Activated CD8-positive, alpha-beta memory T cell treated with anti-CD3 and anti-CD28 coated beads, Interleukin-2, amount 50 U/mL, for 1 hour (primary cell): ENCODE measurements at regions not wholly inside any gene's neighbourhood (a gene's known extent, or its start where the extent isn't known, plus 50 kb on each side); places are given as distances from the start of the nearest gene placed in this dataset.

Experiments used
- DNase-seq: peaks from one replicate; pipeline ENCODE4 v3.0.0-alpha.2; 2020; ENCODE audit errors: extremely low read depth

DNA sequence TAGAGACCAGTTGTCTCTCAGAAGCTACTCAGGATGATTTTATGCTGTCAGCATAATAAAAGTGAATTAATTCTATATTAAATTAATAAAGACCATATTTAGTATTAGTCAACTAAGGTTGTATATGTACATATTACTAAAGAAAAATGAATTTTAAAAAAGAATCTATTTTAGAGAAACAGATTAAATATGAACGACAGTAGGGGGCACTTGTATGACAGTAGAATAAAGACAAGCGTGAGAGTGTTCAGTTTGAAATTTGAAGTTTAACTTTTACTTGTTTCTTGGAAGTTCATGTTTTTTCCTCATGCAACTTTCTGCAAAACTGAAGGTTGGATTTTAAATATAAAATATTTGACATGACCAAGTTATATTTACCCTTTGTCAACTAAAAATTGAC is 67.9 kb upstream of the MACF1 start:
- DNase-seq = no peak

DNA sequence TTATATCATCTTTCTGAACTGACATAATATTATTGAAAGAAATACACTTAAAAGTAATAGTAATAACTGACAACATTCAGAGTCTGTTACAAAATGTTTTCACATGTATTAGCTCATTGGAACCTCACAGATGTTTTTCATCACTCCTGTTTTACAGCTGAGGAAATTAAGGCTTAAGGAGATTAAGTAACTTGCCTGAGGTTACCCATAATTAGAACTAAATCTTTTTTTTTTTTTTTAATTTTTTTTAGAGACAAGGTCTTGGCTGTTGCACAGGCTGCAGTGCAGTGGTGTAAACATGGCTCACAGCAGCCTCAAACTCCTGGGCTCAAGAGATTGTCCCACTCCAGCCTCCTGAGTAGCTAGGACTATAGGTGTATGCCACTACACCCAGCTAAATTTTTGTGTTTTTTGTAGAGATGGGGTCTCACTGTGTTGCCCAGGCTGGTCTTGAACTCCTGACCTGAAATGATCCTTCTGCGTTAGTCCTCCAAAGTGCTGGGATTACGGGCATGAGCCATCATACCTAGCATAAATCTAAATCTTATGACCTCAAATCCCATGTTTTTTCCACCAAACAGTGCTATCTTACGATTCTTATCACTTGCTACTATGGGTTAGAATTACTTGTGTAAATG is 64.7 kb upstream of the MACF1 start:
- no peak for DNase-seq

DNA sequence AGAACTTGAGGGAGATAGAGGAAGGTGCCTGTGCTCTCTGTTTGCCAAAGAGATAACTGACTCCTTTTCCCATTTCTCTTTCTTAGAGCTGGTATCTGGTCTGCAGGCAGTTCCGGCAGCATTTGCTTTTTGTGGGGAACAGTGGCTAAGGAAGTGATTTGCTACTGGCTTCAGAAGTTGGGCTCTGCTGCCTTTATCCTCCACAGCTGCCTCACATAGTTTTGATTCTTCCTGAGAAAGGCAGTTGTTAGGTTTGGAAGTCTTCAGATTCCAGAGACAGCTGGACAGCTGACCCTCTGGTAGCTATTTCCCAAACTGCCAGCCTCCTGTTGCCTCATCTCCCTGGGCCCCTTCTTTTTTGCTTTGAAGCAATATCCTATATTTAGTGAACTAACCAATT is 62.6 kb upstream of the MACF1 start:
- no peak for DNase-seq

DNA sequence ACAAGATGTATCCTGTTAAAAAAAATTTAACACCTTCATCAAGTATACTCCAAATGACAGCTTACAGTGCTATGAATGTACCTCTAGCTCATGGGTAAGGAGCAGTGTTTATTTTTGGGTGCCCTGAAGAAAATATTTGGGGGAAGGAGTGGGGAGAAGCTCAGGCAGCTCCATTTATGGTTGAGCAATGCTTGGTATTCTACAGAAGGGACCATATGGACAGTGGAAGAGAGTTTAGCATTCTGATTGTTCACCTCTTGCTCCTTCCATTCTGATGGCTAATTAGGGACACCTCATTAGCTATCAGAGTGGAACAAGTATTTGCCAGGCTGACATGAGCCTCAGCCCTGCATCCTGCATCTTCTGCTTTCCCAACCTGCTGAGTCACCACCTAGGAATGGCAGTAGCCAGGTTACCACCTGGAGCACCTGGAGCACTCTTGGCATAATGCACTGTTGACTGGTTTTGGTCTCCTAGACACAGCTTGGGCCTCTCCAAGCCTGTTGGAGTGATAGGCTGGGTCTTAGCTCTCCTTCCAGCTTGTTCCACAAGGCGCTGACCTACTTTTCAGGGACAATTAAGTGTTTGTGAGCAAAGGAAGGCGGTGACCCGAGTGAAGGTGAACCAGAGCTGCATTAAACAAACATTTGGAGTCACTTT is 62.0 kb upstream of the MACF1 start:
- no peak for DNase-seq

DNA sequence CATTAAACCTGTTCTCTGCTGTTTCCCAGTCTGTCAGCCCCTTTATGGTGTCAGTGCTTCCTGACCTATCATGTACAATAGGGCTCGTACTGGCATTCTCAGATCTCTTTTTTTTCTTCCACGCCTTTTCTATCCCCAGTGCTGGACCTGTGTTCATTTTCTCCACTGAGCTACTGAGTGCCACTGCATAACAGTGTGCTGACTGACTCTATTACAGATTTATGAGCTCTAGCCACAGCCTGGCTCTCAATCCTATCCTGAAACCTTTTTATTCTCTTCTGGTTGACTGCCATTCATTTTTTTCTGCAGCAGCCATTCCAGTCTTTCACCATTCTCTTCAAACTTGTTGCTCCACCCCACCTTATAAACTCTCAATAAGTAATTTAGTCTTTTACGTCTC is 59.6 kb upstream of the MACF1 start:
- no peak for DNase-seq

DNA sequence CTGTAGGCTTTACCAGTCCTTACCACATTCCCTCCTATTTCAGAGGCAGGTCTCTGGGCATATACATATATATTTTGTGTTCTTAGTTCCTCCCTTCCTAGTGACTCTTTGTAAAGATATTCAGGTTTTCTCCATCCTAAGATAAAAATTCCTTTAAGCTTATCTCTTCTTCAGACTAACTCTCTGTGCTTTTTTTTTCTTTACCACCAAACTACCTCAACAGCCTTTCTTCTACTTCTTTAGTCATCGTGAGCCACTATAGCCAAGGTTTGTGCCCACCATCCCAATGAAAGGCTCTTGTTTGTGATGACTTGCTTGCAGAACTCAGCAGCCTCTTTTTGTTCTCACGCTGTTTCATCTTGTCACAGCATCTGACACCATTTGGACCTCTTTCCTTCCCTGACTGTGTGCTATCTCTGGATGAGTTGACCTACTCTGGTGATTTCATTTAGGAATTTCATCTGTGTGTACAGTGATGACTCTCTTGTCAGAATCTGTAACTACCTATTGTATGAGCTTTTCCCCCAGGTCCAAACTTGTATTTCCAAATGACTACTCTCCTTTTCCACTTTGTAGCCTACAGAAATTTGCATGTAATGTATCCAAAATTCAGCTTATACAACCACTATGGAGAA is 59.0 kb upstream of the MACF1 start:
- no peak for DNase-seq

DNA sequence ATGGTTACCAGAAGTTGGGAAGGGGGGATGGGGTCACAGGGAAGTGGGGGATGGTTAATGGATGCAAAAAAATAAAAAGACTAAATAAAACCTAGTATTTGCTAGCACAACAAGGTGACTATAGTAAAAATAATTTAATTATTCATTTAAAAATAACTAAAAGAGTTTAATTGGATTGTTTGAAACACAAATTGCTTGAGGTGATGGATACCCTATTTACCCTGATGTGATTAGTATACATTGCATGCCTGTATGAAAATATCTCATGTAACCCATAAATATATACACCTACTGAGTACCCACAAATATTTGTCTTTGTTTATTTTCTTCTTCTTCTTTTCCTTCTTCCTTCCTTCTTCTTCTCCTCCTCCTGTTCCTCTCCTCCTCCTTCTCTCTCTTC is 57.8 kb upstream of the MACF1 start:
- DNase-seq = no peak

DNA sequence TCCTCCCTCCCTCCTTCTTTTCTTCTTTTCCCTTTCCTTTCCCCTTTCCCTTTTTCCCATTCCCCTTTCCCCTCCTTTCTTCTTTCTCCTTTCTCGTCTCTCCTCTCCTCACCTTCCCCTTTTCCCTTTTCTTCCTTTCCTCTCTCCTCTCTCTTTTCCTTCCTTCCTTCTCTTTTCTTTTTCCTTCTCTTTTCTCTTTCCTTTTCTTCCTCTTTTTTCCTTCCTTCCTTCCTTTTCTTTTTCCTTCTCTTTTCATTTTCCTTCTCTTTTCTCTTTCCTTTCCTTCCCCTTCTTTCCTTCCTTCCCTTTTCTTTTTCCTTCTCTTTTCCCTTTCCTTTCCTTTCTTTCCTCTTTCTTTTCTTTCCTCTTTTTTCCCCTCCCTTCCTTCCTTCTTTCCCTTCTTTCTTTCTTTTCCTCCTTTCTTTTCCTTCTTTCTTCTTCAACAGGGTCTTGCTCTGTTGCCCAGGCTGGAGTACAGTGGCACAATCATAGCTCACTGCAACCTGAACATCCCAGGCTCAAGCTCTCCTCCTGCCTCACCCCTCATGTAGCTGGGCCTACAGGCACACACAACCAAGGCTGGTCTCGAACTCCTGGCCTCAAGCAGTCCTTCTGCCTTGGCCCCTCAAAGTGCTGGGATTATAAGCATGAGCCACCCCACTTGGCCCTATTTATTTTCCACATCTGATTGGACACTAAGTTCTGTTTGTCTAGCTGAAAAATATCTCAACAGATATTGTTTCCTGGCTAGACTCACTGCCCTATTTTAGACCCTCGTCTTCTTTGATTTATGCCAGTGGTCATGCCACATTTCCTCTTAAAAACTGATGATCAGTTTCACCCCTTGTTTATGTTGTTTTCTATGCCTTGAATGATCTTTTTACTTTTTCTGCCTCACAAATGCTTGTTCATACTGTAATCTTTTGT is 57.1 kb upstream of the MACF1 start:
- DNase-seq = no peak

DNA sequence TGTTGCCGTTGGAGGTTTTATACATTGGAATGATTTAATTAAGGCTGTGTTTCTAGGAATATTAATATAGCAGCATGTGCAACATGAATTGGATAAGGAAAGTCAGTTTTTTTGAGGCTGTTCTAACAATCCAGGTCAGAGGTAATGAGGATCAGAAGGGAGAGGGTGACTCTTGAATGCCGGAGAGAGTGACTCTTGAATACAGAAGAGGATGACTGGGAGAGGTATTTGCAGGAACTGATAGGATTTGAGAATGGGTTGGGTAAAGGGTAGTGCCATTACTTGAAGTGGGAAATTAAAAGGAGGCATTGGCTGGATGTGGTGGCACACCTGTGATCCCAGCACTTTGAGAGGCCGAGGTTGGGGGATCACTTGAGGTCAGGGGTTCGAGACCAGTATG is 55.6 kb upstream of the MACF1 start:
- no peak for DNase-seq

DNA sequence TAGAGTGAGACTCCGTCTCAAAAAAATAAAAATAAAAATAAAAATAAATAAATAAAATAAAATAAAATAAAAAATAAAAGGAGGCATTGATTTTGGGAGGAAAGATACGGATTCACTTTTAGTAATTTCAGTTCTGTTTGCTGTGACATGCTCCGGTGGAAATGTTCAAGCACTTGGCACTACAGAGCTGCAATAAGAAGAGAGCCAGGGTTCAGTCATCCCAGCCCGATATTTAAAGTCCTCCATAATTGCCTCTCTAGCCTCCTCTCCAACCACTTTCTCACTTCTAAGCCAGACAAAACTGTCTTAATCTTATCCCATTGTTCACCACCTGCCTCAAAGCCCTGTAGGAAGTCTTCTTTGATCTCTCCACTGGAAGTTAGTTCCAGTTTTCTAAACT is 55.0 kb upstream of the MACF1 start:
- no peak for DNase-seq

DNA sequence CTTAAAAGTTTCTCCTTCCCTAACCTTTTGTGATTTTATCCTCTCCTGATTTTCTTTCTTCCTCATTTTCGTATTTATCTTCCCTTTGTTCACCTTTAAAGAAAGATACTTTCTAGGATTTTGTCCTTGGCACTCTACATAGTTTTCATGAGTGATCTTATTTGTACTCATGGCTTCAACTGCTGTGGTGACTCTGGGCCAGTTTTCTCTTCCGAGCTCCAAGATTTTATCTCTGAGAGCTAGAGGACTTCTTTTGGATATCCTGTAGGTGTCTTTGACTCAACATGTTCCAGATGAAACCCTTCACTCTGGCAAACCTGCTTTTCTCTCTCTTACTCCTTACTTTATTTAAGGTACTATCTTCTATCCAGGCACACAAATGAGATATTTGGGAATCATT is 53.7 kb upstream of the MACF1 start:
- no peak for DNase-seq

DNA sequence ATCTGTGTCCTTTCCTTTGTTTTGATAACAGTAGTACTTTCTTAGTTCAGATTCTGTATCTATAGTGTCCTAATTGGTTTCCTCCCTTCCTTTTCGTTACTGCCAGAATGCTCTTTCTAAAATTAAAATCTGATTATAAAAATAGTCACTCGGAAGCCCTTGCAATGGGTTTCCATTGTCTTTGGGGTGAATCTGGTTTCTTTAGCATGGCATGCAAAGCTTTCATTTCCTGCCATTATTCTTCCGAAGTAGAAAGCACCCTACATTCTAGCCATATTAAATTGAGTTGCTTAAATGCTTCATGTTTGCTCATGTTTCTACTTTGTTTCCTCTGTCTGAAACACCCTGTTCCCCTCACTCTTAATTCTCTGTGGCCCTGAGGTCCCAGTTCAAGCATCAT is 53.2 kb upstream of the MACF1 start:
- DNase-seq = no peak

DNA sequence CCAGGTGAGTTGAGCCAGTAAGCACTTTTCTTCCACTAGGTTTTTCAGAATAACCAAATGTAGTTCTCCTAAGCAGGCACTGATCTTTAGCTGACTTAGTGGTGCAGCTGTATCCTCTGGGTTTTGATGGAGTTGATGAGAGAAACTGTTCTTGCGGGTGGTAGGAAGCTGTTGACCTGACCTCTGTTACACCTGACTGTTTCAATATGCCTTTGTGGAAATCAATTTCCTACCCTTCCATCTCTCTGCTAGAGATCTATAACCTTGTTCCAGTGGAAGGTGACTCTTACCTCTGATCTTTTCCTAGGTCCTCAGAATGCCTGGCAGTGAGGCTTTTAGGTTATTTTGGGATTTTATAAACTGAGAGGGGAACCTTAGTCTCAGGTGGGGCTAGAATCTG is 51.6 kb upstream of the MACF1 start:
- DNase-seq = no peak

DNA sequence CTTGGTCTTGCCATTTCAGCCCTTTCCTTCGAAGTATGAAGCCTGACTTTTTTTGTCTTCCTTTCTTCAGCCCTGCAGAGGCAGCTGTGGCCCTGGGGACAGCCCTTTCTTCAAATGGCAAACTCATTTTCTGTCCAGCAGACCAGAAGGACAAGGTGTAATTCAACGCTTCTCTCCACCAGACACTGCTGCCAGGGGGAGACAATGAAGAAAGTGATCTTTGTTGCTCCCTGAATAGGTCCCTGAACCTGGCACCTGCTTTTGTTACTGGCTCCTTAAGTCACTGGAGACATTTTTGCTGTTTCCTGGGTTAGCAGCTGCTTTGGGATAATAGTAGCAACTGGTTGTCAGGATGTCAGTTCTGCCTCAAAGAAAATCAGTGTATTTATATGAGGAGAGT is 50.8 kb upstream of the MACF1 start:
- DNase-seq = no peak

DNA sequence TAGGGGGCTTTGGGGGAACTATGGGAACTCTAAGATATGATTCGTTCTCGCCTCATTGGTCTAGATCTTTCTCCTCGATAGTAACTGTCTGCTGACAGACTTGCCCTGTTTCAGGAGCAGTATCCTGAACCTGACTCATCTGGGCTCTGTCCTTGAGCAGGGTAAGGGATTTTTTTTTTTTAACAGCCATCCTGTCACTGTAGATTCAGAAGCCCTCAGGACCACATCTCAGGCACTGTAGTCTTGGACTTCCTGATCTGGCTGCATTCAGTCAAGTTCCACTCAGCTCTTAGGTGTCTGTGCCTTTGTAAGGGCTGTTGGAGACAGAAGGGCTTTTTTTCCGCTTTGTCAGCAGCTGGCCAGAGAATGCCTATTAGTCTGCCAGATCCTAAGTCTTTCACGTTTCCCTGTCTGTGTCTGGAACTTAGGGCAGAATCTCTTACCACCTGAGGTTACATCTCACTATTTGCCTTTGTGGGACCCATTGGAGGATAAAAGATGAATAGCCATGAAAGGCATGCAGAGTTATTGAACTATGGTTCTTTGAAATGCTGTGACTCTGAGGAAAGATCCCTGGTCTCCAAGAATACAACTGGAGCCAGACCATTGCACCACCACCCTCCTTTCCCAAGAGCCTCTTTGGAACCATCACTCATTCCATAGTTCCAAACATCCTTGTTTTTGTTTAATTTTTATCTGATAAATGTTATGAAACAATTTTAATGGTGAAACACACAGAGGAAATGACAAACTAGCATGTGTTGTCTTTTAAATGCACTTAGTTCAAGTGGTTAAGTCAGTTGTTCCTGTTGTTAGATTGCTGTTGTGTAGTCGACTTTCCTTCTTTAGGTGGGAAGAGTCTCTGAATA is 49.7 kb upstream of the MACF1 start:
- no peak for DNase-seq
